H9 (cell line): ENCODE measurements at regions not wholly inside any gene's neighbourhood (a gene's known extent, or its start where the extent isn't known, plus 50 kb on each side); places are given as distances from the start of the nearest gene placed in this dataset.

ENCODE experiments used
- DNase-seq: peaks from one replicate; pipeline ENCODE4 v3.0.0-alpha.2; 2017
- H2AFZ ChIP-seq: one replicate; pipeline ENCODE4 v1.6.1; 2013; ENCODE audit warnings: mild to moderate bottlenecking, low read length, control low read depth, moderate library complexity
- H2AK5ac ChIP-seq: 2 replicates; pipeline ENCODE4 v1.6.1; 2013; ENCODE audit warnings: low read length, control low read depth, mixed read lengths; ENCODE audit not compliant: insufficient read length
- H2BK120ac ChIP-seq: one replicate; pipeline ENCODE4 v1.6.1; 2013; ENCODE audit warnings: low read depth, mild to moderate bottlenecking, low read length, control low read depth, inconsistent platforms; ENCODE audit not compliant: poor library complexity, severe bottlenecking
- H2BK12ac ChIP-seq: 2 replicates; pipeline ENCODE4 v1.6.1; 2013; ENCODE audit warnings: low read length, control low read depth, mixed read lengths, low read depth; ENCODE audit not compliant: insufficient read length
- H2BK15ac ChIP-seq: 2 replicates; pipeline ENCODE4 v1.6.1; 2013; ENCODE audit warnings: low read depth, low read length, control low read depth
- H2BK20ac ChIP-seq: one replicate; pipeline ENCODE4 v1.6.1; 2013; ENCODE audit warnings: low read depth, mild to moderate bottlenecking, low read length, control low read depth, inconsistent platforms; ENCODE audit not compliant: poor library complexity, severe bottlenecking
- H2BK5ac ChIP-seq: 2 replicates; pipeline ENCODE4 v1.6.1; 2013; ENCODE audit warnings: low read length, control low read depth, mixed read lengths; ENCODE audit not compliant: insufficient read length
- H3K14ac ChIP-seq: 2 replicates; pipeline ENCODE4 v1.6.1; 2013; ENCODE audit warnings: low read length, control low read depth; ENCODE audit not compliant: insufficient read depth
- H3K18ac ChIP-seq: 2 replicates; pipeline ENCODE4 v1.6.1; 2013; ENCODE audit warnings: low read depth, mild to moderate bottlenecking, mixed read lengths, low read length, control low read depth; ENCODE audit not compliant: insufficient read length
- H3K23ac ChIP-seq: 2 replicates; pipeline ENCODE4 v1.6.1; 2013; ENCODE audit warnings: low read length, control low read depth, mixed read lengths, low read depth; ENCODE audit not compliant: insufficient read length
- H3K23me2 ChIP-seq: 2 replicates; pipeline ENCODE4 v1.6.1; 2013; ENCODE audit warnings: low read depth, mild to moderate bottlenecking, mixed read lengths, low read length, control low read depth; ENCODE audit not compliant: insufficient read length, poor library complexity, severe bottlenecking
- H3K27ac ChIP-seq: 2 replicates; pipeline ENCODE4 v1.5.1; 2013; ENCODE audit warnings: low read length, control low read depth, mixed read lengths, low read depth; ENCODE audit not compliant: insufficient read length
- H3K27me3 ChIP-seq: 2 replicates; pipeline ENCODE4 v1.6.1; 2013; ENCODE audit warnings: low read length, control low read depth, inconsistent platforms; ENCODE audit not compliant: insufficient read depth
- H3K4ac ChIP-seq: 2 replicates; pipeline ENCODE4 v1.6.1; 2013; ENCODE audit warnings: low read depth, mild to moderate bottlenecking, control low read depth, inconsistent platforms, low read length, moderate library complexity
- H3K4me1 ChIP-seq: 2 replicates; pipeline ENCODE4 v1.6.1; 2013; ENCODE audit warnings: low read length, control low read depth, inconsistent platforms; ENCODE audit not compliant: insufficient read depth
- H3K4me2 ChIP-seq: 2 replicates; pipeline ENCODE4 v1.6.1; 2013; ENCODE audit warnings: low read length, control low read depth, mixed read lengths; ENCODE audit not compliant: insufficient read length, insufficient read depth
- H3K56ac ChIP-seq: 2 replicates; pipeline ENCODE4 v1.6.1; 2013; ENCODE audit warnings: low read depth, mild to moderate bottlenecking, mixed read lengths, low read length, control low read depth; ENCODE audit not compliant: insufficient read length
- H3K79me1 ChIP-seq: 2 replicates; pipeline ENCODE4 v1.6.1; 2013; ENCODE audit warnings: low read depth, mild to moderate bottlenecking, moderate library complexity, low read length, control low read depth, inconsistent platforms; ENCODE audit not compliant: insufficient read depth, poor library complexity, severe bottlenecking
- H3K79me2 ChIP-seq: 2 replicates; pipeline ENCODE4 v1.6.1; 2013; ENCODE audit warnings: low read length, control low read depth, inconsistent platforms; ENCODE audit not compliant: insufficient read depth
- H3K9ac ChIP-seq: 2 replicates; pipeline ENCODE4 v1.6.1; 2013; ENCODE audit warnings: low read length, control low read depth, mixed read lengths; ENCODE audit not compliant: insufficient read length; ENCODE audit errors: extremely low read depth
- H3K9me3 ChIP-seq: one replicate; pipeline ENCODE4 v1.6.1; 2013; ENCODE audit warnings: low read depth, low read length, inconsistent platforms; ENCODE audit not compliant: control insufficient read depth
- H3T11ph ChIP-seq: one replicate; pipeline ENCODE4 v1.6.1; 2013; ENCODE audit warnings: mild to moderate bottlenecking, low read length, control low read depth, inconsistent platforms
- H4K20me1 ChIP-seq: one replicate; pipeline ENCODE4 v1.6.1; 2013; ENCODE audit not compliant: control insufficient read depth, insufficient read length, insufficient read depth
- H4K5ac ChIP-seq: 2 replicates; pipeline ENCODE4 v1.6.1; 2013; ENCODE audit warnings: low read depth, mild to moderate bottlenecking, mixed read lengths, low read length, control low read depth; ENCODE audit not compliant: insufficient read length
- H4K8ac ChIP-seq: replicated peaks from 2 replicates; pipeline ENCODE4 v1.6.1; 2013; ENCODE audit warnings: low read length, control low read depth, mixed read lengths, low read depth; ENCODE audit not compliant: insufficient read length
- H4K91ac ChIP-seq: 2 replicates; pipeline ENCODE4 v1.6.1; 2013; ENCODE audit warnings: low read depth, mild to moderate bottlenecking, moderate library complexity, mixed read lengths, low read length, control low read depth; ENCODE audit not compliant: insufficient read length
- H3K27ac Mint-ChIP-seq, 3 experiments: 2 replicates in 2 of 3; 3 replicates in 1 of 3; pipeline ENCODE4 v1.8.0; 2020 to 2021; ENCODE audit warnings: mixed read lengths in 3 of 3, mild to moderate bottlenecking in 1 of 3, moderate library complexity in 1 of 3
- H3K27me3 Mint-ChIP-seq: 2 replicates; pipeline ENCODE4 v1.8.0; 2021; ENCODE audit warnings: low read depth, mild to moderate bottlenecking, moderate library complexity, mixed read lengths
- H3K36me3 Mint-ChIP-seq, 3 experiments: 2 replicates in 2 of 3; 3 replicates in 1 of 3; pipeline ENCODE4 v1.8.0; 2020 to 2021; ENCODE audit warnings: low read depth in 3 of 3, mixed read lengths in 3 of 3; ENCODE audit not compliant: insufficient read depth in 1 of 3
- H3K4me1 Mint-ChIP-seq, 2 experiments: 2 replicates each; pipeline ENCODE4 v1.8.0; 2020; ENCODE audit warnings: mixed read lengths in 2 of 2
- H3K4me3 Mint-ChIP-seq, 2 experiments: 2 replicates in 1 of 2; 3 replicates in 1 of 2; pipeline ENCODE4 v1.8.0; 2020 to 2021; ENCODE audit warnings: mild to moderate bottlenecking in 2 of 2, mixed read lengths in 2 of 2, moderate library complexity in 1 of 2
- H3K9me3 Mint-ChIP-seq, 2 experiments: 2 replicates in 1 of 2; 3 replicates in 1 of 2; pipeline ENCODE4 v1.8.0; 2020; ENCODE audit warnings: mild to moderate bottlenecking in 2 of 2, mixed read lengths in 2 of 2, moderate library complexity in 1 of 2
- WGBS: extraction: QIAGEN DNeasy Blood & Tissue Kit; methylation state at CpG from one replicate; pipeline ENCODE4 v1.1.7; 2013; ENCODE audit warnings: missing lambda C conversion rate, low lambda C conversion rate, mixed read lengths; ENCODE audit not compliant: insufficient read length; ENCODE audit errors: extremely low coverage; 5-methylcytosine and 5-hydroxymethylcytosine counted together
- TF ChIP-seq, protein P1 (sequence below): fragments of 200-600 bp; sonication (generic); conservative IDR thresholded peaks from 3 replicates; pipeline ENCODE4 v1.8.0; 2021; ENCODE audit warnings: antibody characterized with exemption, mild to moderate bottlenecking

- no peaks in the 10 kb centered on the region for H3K27me3 Mint-ChIP-seq
- H2BK20ac ChIP-seq, result no peak overlapping the region
- H3T11ph ChIP-seq, result no peak overlapping the region
- H4K5ac ChIP-seq, result no peak overlapping the region
- H2BK12ac ChIP-seq, result no peak overlapping the region
- H3K56ac ChIP-seq, result no peak overlapping the region
- H3K9me3 Mint-ChIP-seq, result no peaks in the 10 kb centered on the region
- no peak overlapping the region for H4K8ac ChIP-seq
- no peaks in the 10 kb centered on the region for H3K4me1 Mint-ChIP-seq
- no peaks in the 10 kb centered on the region for H3K9me3 ChIP-seq
- H3K23me2 ChIP-seq, result no peaks in the 10 kb centered on the region
- H3K27ac Mint-ChIP-seq, result peak overlapping the region in 1 of 3 experiments; percentile 54; a peak in 1 of 7 replicates
- H2BK5ac ChIP-seq, result no peak overlapping the region
- H3K14ac ChIP-seq, result no peak overlapping the region
- no peak overlapping the region for H3K4ac ChIP-seq
- H2BK15ac ChIP-seq, result no peak overlapping the region
- no peak overlapping the region for H2AK5ac ChIP-seq
- no peak overlapping the region for H2AFZ ChIP-seq
- H3K79me2 ChIP-seq, result no peaks in the 10 kb centered on the region
- no peak overlapping the region for H3K4me3 Mint-ChIP-seq
- H3K36me3 Mint-ChIP-seq, result no peaks in the 10 kb centered on the region
- H3K27me3 ChIP-seq, result no peaks in the 10 kb centered on the region
- H3K27ac ChIP-seq, result no peak overlapping the region
- H3K79me1 ChIP-seq, result no peaks in the 10 kb centered on the region
- WGBS, result no CpG with 5 or more reads among the region's 4 CpGs
- no peaks in the 10 kb centered on the region for H3K4me1 ChIP-seq
- no peak overlapping the region for H4K91ac ChIP-seq
- no peak overlapping the region for H3K4me2 ChIP-seq
- H3K23ac ChIP-seq, result no peak overlapping the region
- H3K9ac ChIP-seq, result no peak overlapping the region
- DNase-seq, result no peak
- no peaks in the 10 kb centered on the region for H4K20me1 ChIP-seq
- H2BK120ac ChIP-seq, result no peak overlapping the region
- no peak overlapping the region for H3K18ac ChIP-seq
- TF ChIP-seq, protein P1, sequence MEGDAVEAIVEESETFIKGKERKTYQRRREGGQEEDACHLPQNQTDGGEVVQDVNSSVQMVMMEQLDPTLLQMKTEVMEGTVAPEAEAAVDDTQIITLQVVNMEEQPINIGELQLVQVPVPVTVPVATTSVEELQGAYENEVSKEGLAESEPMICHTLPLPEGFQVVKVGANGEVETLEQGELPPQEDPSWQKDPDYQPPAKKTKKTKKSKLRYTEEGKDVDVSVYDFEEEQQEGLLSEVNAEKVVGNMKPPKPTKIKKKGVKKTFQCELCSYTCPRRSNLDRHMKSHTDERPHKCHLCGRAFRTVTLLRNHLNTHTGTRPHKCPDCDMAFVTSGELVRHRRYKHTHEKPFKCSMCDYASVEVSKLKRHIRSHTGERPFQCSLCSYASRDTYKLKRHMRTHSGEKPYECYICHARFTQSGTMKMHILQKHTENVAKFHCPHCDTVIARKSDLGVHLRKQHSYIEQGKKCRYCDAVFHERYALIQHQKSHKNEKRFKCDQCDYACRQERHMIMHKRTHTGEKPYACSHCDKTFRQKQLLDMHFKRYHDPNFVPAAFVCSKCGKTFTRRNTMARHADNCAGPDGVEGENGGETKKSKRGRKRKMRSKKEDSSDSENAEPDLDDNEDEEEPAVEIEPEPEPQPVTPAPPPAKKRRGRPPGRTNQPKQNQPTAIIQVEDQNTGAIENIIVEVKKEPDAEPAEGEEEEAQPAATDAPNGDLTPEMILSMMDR, result no peak
These were observed 93.7 kb upstream of the DPH5 start for GRCh38 chr1:101119289-101119688.
